ENCODE measurements at regions not wholly inside any gene's neighbourhood (a gene's known extent, or its start where the extent isn't known, plus 50 kb on each side); places are given as distances from the start of the nearest gene placed in this dataset.

- TF ChIP-seq CTCF (IDR thresholded peaks at IDR 0.05; ENCODE audit: insufficient read depth, low read depth, low read length): no peak
- TF ChIP-seq EZH2 (IDR thresholded peaks at IDR 0.05; ENCODE audit: insufficient read depth, low read length): no peak
Measured at GRCh38 chr2:198326431-198326830, 522.0 kb downstream of the PLCL1 start.
